ENCODE measurements at regions not wholly inside any gene's neighbourhood (a gene's known extent, or its start where the extent isn't known, plus 50 kb on each side); places are given as distances from the start of the nearest gene placed in this dataset.

GRCh38 chr4:121270389-121270788, 106.3 kb upstream of the TNIP3 start:
- TF ChIP-seq, protein P1, sequence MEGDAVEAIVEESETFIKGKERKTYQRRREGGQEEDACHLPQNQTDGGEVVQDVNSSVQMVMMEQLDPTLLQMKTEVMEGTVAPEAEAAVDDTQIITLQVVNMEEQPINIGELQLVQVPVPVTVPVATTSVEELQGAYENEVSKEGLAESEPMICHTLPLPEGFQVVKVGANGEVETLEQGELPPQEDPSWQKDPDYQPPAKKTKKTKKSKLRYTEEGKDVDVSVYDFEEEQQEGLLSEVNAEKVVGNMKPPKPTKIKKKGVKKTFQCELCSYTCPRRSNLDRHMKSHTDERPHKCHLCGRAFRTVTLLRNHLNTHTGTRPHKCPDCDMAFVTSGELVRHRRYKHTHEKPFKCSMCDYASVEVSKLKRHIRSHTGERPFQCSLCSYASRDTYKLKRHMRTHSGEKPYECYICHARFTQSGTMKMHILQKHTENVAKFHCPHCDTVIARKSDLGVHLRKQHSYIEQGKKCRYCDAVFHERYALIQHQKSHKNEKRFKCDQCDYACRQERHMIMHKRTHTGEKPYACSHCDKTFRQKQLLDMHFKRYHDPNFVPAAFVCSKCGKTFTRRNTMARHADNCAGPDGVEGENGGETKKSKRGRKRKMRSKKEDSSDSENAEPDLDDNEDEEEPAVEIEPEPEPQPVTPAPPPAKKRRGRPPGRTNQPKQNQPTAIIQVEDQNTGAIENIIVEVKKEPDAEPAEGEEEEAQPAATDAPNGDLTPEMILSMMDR (IDR thresholded peaks at IDR 0.05 in 8 of 11, conservative IDR thresholded peaks at IDR 0.05 in 3 of 11), result no peak
- TF ChIP-seq POLR2A (IDR thresholded peaks at IDR 0.05), result no peak
- TF ChIP-seq POLR2AphosphoS5 (IDR thresholded peaks at IDR 0.05), result no peak

Data from spleen (tissue), 7 donors.